H1 (cell line): ENCODE measurements at regions not wholly inside any gene's neighbourhood (a gene's known extent, or its start where the extent isn't known, plus 50 kb on each side); places are given as distances from the start of the nearest gene placed in this dataset.

Experiments used
- CEBPB ChIP-seq: IDR thresholded peaks from 2 replicates; pipeline ENCODE4 v1.6.1; 2012; ENCODE audit warnings: low read depth, low read length
- CHD2 ChIP-seq: IDR thresholded peaks from 2 replicates; pipeline ENCODE4 v1.6.1; 2012; ENCODE audit warnings: low read length, improper control_type of control experiment
- CREB1 ChIP-seq: IDR thresholded peaks from 2 replicates; pipeline ENCODE4 v1.6.1; 2012; ENCODE audit warnings: inconsistent platforms
- EGR1 ChIP-seq: IDR thresholded peaks from 2 replicates; pipeline ENCODE4 v1.6.1; 2011; ENCODE audit warnings: low read depth, low read length, borderline replicate concordance
- GABPA ChIP-seq: IDR thresholded peaks from 2 replicates; pipeline ENCODE4 v1.6.1; 2011; ENCODE audit warnings: mild to moderate bottlenecking, low read length, moderate library complexity, borderline replicate concordance; ENCODE audit not compliant: insufficient read depth
- HDAC6 ChIP-seq: IDR thresholded peaks from one replicate; pipeline ENCODE4 v1.7.1; 2012; ENCODE audit warnings: low read depth, mild to moderate bottlenecking, inconsistent platforms, low read length, moderate library complexity
- MAFK ChIP-seq: IDR thresholded peaks from 2 replicates; pipeline ENCODE4 v1.6.1; 2012; ENCODE audit warnings: low read depth, mild to moderate bottlenecking, improper control_type of control experiment, low read length
- NRF1 ChIP-seq: IDR thresholded peaks from 2 replicates; pipeline ENCODE4 v1.6.1; 2011; ENCODE audit warnings: mild to moderate bottlenecking, low read depth, low read length, improper control_type of control experiment
- POLR2AphosphoS5 ChIP-seq: IDR thresholded peaks from 2 replicates; pipeline ENCODE4 v1.6.1; 2011; ENCODE audit warnings: low read depth, low read length
- POU5F1 ChIP-seq: IDR thresholded peaks from 2 replicates; pipeline ENCODE4 v1.6.1; 2011; ENCODE audit warnings: low read depth, mild to moderate bottlenecking, low read length, moderate library complexity
- SIRT6 ChIP-seq: IDR thresholded peaks from one replicate; pipeline ENCODE4 v1.7.1; 2012; ENCODE audit warnings: low read length, inconsistent platforms
- SIX5 ChIP-seq: IDR thresholded peaks from 2 replicates; pipeline ENCODE4 v1.6.1; 2011; ENCODE audit warnings: mild to moderate bottlenecking, low read depth, low read length
- TBP ChIP-seq: IDR thresholded peaks from 2 replicates; pipeline ENCODE4 v1.6.1; 2011; ENCODE audit warnings: low read depth, low read length, improper control_type of control experiment
- TF ChIP-seq, protein P1 (sequence below): fragments of 300-600 bp; sonication (generic); IDR thresholded peaks from 2 replicates; pipeline ENCODE4 v1.7.1; 2012; ENCODE audit warnings: low read length, moderate library complexity, mild to moderate bottlenecking, inconsistent platforms; ENCODE audit not compliant: insufficient replicate concordance
- TF ChIP-seq, protein P2 (sequence below): IDR thresholded peaks from 2 replicates; pipeline ENCODE4 v1.6.1; 2012; ENCODE audit warnings: inconsistent platforms

DNA sequence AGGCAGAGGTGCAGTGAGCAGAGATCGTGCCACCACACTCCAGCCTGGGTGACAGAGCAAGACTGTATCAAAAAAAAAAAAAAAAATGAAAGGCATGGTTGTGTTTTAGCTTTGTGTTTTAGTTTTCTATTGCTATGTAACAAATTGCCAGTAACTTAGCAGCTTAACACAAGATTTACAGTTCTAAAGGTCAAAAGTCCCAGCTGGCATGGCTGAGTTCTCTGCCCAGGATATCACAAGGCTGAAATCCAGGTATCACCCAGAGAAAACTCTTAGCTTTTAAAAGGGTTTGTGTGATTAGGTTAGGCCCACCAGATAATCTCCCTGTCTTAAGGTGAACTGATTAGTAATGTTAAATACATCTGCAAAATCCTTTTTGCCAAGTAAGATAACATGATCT lies 107.7 kb upstream of the YPEL5 start (continued):
- TF ChIP-seq, protein P1, sequence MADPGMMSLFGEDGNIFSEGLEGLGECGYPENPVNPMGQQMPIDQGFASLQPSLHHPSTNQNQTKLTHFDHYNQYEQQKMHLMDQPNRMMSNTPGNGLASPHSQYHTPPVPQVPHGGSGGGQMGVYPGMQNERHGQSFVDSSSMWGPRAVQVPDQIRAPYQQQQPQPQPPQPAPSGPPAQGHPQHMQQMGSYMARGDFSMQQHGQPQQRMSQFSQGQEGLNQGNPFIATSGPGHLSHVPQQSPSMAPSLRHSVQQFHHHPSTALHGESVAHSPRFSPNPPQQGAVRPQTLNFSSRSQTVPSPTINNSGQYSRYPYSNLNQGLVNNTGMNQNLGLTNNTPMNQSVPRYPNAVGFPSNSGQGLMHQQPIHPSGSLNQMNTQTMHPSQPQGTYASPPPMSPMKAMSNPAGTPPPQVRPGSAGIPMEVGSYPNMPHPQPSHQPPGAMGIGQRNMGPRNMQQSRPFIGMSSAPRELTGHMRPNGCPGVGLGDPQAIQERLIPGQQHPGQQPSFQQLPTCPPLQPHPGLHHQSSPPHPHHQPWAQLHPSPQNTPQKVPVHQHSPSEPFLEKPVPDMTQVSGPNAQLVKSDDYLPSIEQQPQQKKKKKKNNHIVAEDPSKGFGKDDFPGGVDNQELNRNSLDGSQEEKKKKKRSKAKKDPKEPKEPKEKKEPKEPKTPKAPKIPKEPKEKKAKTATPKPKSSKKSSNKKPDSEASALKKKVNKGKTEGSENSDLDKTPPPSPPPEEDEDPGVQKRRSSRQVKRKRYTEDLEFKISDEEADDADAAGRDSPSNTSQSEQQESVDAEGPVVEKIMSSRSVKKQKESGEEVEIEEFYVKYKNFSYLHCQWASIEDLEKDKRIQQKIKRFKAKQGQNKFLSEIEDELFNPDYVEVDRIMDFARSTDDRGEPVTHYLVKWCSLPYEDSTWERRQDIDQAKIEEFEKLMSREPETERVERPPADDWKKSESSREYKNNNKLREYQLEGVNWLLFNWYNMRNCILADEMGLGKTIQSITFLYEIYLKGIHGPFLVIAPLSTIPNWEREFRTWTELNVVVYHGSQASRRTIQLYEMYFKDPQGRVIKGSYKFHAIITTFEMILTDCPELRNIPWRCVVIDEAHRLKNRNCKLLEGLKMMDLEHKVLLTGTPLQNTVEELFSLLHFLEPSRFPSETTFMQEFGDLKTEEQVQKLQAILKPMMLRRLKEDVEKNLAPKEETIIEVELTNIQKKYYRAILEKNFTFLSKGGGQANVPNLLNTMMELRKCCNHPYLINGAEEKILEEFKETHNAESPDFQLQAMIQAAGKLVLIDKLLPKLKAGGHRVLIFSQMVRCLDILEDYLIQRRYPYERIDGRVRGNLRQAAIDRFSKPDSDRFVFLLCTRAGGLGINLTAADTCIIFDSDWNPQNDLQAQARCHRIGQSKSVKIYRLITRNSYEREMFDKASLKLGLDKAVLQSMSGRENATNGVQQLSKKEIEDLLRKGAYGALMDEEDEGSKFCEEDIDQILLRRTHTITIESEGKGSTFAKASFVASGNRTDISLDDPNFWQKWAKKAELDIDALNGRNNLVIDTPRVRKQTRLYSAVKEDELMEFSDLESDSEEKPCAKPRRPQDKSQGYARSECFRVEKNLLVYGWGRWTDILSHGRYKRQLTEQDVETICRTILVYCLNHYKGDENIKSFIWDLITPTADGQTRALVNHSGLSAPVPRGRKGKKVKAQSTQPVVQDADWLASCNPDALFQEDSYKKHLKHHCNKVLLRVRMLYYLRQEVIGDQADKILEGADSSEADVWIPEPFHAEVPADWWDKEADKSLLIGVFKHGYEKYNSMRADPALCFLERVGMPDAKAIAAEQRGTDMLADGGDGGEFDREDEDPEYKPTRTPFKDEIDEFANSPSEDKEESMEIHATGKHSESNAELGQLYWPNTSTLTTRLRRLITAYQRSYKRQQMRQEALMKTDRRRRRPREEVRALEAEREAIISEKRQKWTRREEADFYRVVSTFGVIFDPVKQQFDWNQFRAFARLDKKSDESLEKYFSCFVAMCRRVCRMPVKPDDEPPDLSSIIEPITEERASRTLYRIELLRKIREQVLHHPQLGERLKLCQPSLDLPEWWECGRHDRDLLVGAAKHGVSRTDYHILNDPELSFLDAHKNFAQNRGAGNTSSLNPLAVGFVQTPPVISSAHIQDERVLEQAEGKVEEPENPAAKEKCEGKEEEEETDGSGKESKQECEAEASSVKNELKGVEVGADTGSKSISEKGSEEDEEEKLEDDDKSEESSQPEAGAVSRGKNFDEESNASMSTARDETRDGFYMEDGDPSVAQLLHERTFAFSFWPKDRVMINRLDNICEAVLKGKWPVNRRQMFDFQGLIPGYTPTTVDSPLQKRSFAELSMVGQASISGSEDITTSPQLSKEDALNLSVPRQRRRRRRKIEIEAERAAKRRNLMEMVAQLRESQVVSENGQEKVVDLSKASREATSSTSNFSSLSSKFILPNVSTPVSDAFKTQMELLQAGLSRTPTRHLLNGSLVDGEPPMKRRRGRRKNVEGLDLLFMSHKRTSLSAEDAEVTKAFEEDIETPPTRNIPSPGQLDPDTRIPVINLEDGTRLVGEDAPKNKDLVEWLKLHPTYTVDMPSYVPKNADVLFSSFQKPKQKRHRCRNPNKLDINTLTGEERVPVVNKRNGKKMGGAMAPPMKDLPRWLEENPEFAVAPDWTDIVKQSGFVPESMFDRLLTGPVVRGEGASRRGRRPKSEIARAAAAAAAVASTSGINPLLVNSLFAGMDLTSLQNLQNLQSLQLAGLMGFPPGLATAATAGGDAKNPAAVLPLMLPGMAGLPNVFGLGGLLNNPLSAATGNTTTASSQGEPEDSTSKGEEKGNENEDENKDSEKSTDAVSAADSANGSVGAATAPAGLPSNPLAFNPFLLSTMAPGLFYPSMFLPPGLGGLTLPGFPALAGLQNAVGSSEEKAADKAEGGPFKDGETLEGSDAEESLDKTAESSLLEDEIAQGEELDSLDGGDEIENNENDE = no peak
- TF ChIP-seq POU5F1 (no peak), EGR1 (no peak), TBP (no peak), SIRT6 (no peak), CEBPB (no peak), CHD2 (no peak), SIX5 (no peak), GABPA (no peak), CREB1 (no peak), NRF1 (no peak), HDAC6 (no peak), MAFK (no peak), POLR2AphosphoS5 (no peak)
- TF ChIP-seq, protein P2, sequence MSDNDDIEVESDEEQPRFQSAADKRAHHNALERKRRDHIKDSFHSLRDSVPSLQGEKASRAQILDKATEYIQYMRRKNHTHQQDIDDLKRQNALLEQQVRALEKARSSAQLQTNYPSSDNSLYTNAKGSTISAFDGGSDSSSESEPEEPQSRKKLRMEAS = no peak
- TF ChIP-seq, all 59 proteins: peak for 0
